HL-60/S4 treated with retinoic acid at 250 ng/mL for 4 days and 3 days (cell line): ENCODE measurements at regions not wholly inside any gene's neighbourhood (a gene's known extent, or its start where the extent isn't known, plus 50 kb on each side); places are given as distances from the start of the nearest gene placed in this dataset.
"Not testable (repeated sequence)": the region's sequence is repeated elsewhere in the genome, so short reads cannot be mapped to it uniquely, and the experiment has no call there.

Experiments used
- in situ Hi-C: fragments of 300-500 bp; cut with MboI; formaldehyde crosslinking; loops from 2 replicates; pipeline ENCODE4 v1.7.0; 2022; ENCODE audit warnings: low sequenced_read_pairs

GRCh38 chr20:48447456-48447855, 380.3 kb downstream of the PREX1 start:
- in situ Hi-C loops: no loop called here

GRCh38 chr20:48445827-48446226, 382.0 kb downstream of the PREX1 start:
- in situ Hi-C loops: no loop called here

- in situ Hi-C loops: no loop called here
These were observed 383.6 kb downstream of the PREX1 start for GRCh38 chr20:48444249-48444648.

GRCh38 chr20:48440916-48441315, 386.9 kb downstream of the PREX1 start:
- in situ Hi-C loops: no loop called here

- in situ Hi-C loops: not testable (repeated sequence)
These were observed 387.5 kb downstream of the PREX1 start for GRCh38 chr20:48440261-48440660.

- in situ Hi-C loops: no loop called here
These were observed 390.7 kb downstream of the PREX1 start for GRCh38 chr20:48437146-48437545.

- in situ Hi-C loops: not testable (repeated sequence)
These were observed 391.2 kb downstream of the PREX1 start for GRCh38 chr20:48436609-48437008.

GRCh38 chr20:48433178-48433577, 394.6 kb downstream of the PREX1 start:
- in situ Hi-C loops: no loop called here

GRCh38 chr20:48432494-48432832, 395.3 kb downstream of the PREX1 start:
- in situ Hi-C loops: no loop called here

- in situ Hi-C loops: no loop called here
These were observed 395.9 kb downstream of the PREX1 start for GRCh38 chr20:48431653-48432493.

- in situ Hi-C loops: no loop called here
These were observed 401.2 kb downstream of the PREX1 start for GRCh38 chr20:48426630-48427029.

GRCh38 chr20:48425817-48426612, 401.8 kb downstream of the PREX1 start:
- in situ Hi-C loops: no loop called here

- in situ Hi-C loops: no loop called here
These were observed 402.5 kb downstream of the PREX1 start for GRCh38 chr20:48425321-48425720.

- in situ Hi-C loops: no loop called here
These were observed 405.4 kb downstream of the PREX1 start for GRCh38 chr20:48422242-48422960.

- in situ Hi-C loops: no loop called here
These were observed 406.3 kb downstream of the PREX1 start for GRCh38 chr20:48421547-48421946.

GRCh38 chr20:48420176-48420575, 407.6 kb downstream of the PREX1 start:
- in situ Hi-C loops: no loop called here

- in situ Hi-C loops: no loop called here
These were observed 408.6 kb downstream of the PREX1 start for GRCh38 chr20:48419173-48419572.

GRCh38 chr20:48416002-48416401, 411.8 kb downstream of the PREX1 start:
- in situ Hi-C loops: no loop called here

- in situ Hi-C loops: no loop called here
These were observed 413.0 kb downstream of the PREX1 start for GRCh38 chr20:48414786-48415185.

GRCh38 chr20:48411919-48412522, 415.8 kb downstream of the PREX1 start:
- in situ Hi-C loops: no loop called here

- in situ Hi-C loops: no loop called here
These were observed 416.6 kb downstream of the PREX1 start for GRCh38 chr20:48411245-48411644.
